Endothelial cell of umbilical vein (primary cell): ENCODE measurements at regions not wholly inside any gene's neighbourhood (a gene's known extent, or its start where the extent isn't known, plus 50 kb on each side); places are given as distances from the start of the nearest gene placed in this dataset.
A peak's percentile ranks its signal among the peaks of the same experiment; 100 is the strongest.

Experiments
- BruUV-seq: library from RNA; stranded (reverse); fragments of 400-500 nt; replicated peaks from 2 replicates; lab custom pipeline; 2021; lab: Mats Ljungman, UMichigan
- CTCF ChIA-PET: fragments of 300-600, 350-600 bp; sonication (Branson Sonifier 250); formaldehyde crosslinking; loops from one replicate; lab custom pipeline; 2021; ENCODE audit warnings: antibody characterized with exemption, inconsistent platforms; lab: Charles Lee
- POLR2A ChIA-PET: fragments of 300-600, 350-600 bp; sonication (Branson Sonifier 250); formaldehyde crosslinking; loops from one replicate; lab custom pipeline; 2021; ENCODE audit warnings: antibody characterized with exemption, inconsistent platforms; lab: Charles Lee
- DNase-seq: peaks from one replicate; pipeline ENCODE4 v3.0.0-alpha.2; 2011; ENCODE audit warnings: low read depth, low spot score
- FAIRE-seq: peaks from 2 replicates; lab custom pipeline; 2011; peaks lifted over from hg19 to GRCh38; lab: Jason Lieb, UNC
- H2AFZ ChIP-seq: 2 replicates; pipeline ENCODE4 v1.6.0; 2012; ENCODE audit warnings: low read depth, low read length, control low read depth, inconsistent platforms
- H3K27ac ChIP-seq: 2 replicates; pipeline ENCODE4 v1.5.1; 2011; ENCODE audit warnings: low read depth, mild to moderate bottlenecking, control low read depth, low read length, moderate library complexity; ENCODE audit not compliant: insufficient read depth
- H3K27me3 ChIP-seq, 2 experiments: 2 replicates each; pipeline versions ENCODE4 v1.6.0 to v1.6.1; 2011; ENCODE audit warnings: low read length in 2 of 2, mixed read lengths in 1 of 2; ENCODE audit not compliant: control insufficient read depth in 2 of 2, insufficient read depth in 2 of 2
- H3K36me3 ChIP-seq, 2 experiments: 2 replicates in 1 of 2; 3 replicates in 1 of 2; pipeline ENCODE4 v1.5.1; 2011; ENCODE audit warnings: low read length in 2 of 2, mild to moderate bottlenecking in 1 of 2, moderate library complexity in 1 of 2; ENCODE audit not compliant: control insufficient read depth in 2 of 2, insufficient read depth in 2 of 2; ENCODE audit errors: extremely low read depth in 1 of 2
- H3K4me1 ChIP-seq: 3 replicates; pipeline ENCODE4 v1.5.1; 2011; ENCODE audit warnings: mild to moderate bottlenecking, low read length; ENCODE audit not compliant: control insufficient read depth, insufficient read depth; ENCODE audit errors: extremely low read depth
- H3K4me2 ChIP-seq: 2 replicates; pipeline ENCODE4 v1.6.1; 2011; ENCODE audit warnings: low read length, control low read depth, mixed read lengths; ENCODE audit not compliant: insufficient read depth
- H3K4me3 ChIP-seq, 3 experiments: fragments of 200-600 bp in 1 of 3; sonication (generic), shearing (Covaris generic) in 1 of 3; replicated peaks in 1 of 3; 2 replicates each; pipeline ENCODE4 v1.5.1; 2011 to 2016; ENCODE audit warnings: control low read depth in 3 of 3, low read length in 3 of 3, mild to moderate bottlenecking in 2 of 3, inconsistent platforms in 1 of 3, low read depth in 1 of 3, moderate library complexity in 1 of 3; ENCODE audit not compliant: insufficient read depth in 1 of 3
- H3K79me2 ChIP-seq: 2 replicates; pipeline ENCODE4 v1.6.0; 2012; ENCODE audit warnings: low read length, inconsistent platforms; ENCODE audit not compliant: control insufficient read depth, insufficient read depth
- H3K9ac ChIP-seq: replicated peaks from 2 replicates; pipeline ENCODE3; 2011; ENCODE audit warnings: low read length, control low read depth; ENCODE audit not compliant: insufficient read depth; ENCODE audit errors: extremely low read depth
- H3K9me1 ChIP-seq: replicated peaks from 3 replicates; pipeline ENCODE4 v1.6.0; 2011; ENCODE audit warnings: mild to moderate bottlenecking, low read length; ENCODE audit not compliant: control insufficient read depth, insufficient read depth; ENCODE audit errors: extremely low read depth
- H3K9me3 ChIP-seq: replicated peaks from 2 replicates; pipeline ENCODE4 v1.5.1; 2012; ENCODE audit warnings: low read length, inconsistent platforms; ENCODE audit not compliant: control insufficient read depth, insufficient read depth
- H4K20me1 ChIP-seq: replicated peaks from 2 replicates; pipeline ENCODE3; 2011; ENCODE audit warnings: mild to moderate bottlenecking, low read length; ENCODE audit not compliant: control insufficient read depth, insufficient read depth; ENCODE audit errors: extremely low read depth
- CTCF ChIP-seq, 2 donors: IDR thresholded peaks; 1 replicate in 1 of 2; 2 replicates in 1 of 2; pipeline ENCODE4 v1.5.1; 2011; ENCODE audit warnings: low read length in 2 of 2, mild to moderate bottlenecking in 2 of 2, moderate library complexity in 2 of 2, control low read depth in 1 of 2, inconsistent platforms in 1 of 2, low read depth in 1 of 2; ENCODE audit not compliant: insufficient read depth in 1 of 2; ENCODE audit errors: extremely low read depth in 1 of 2
- EZH2 ChIP-seq: IDR thresholded peaks from 2 replicates; pipeline ENCODE4 v1.6.1; 2012; ENCODE audit warnings: borderline replicate concordance, low read depth, mild to moderate bottlenecking, moderate library complexity, low read length, inconsistent platforms; ENCODE audit not compliant: severe bottlenecking
- FOS ChIP-seq: IDR thresholded peaks from 2 replicates; pipeline ENCODE4 v1.6.1; 2011; ENCODE audit warnings: mild to moderate bottlenecking, low read length, moderate library complexity, borderline replicate concordance; ENCODE audit not compliant: insufficient read depth
- GATA2 ChIP-seq: IDR thresholded peaks from 2 replicates; pipeline ENCODE4 v1.7.0; 2011; ENCODE audit warnings: low read depth, mild to moderate bottlenecking, moderate library complexity, mixed read lengths, low read length; ENCODE audit not compliant: insufficient read length, insufficient read depth
- JUN ChIP-seq: IDR thresholded peaks from 2 replicates; pipeline ENCODE4 v1.6.1; 2011; ENCODE audit warnings: borderline replicate concordance, low read depth; ENCODE audit not compliant: insufficient read length, insufficient read depth
- MAX ChIP-seq: IDR thresholded peaks from 2 replicates; pipeline ENCODE4 v1.6.1; 2011; ENCODE audit not compliant: insufficient read depth, insufficient read length
- MYC ChIP-seq: IDR thresholded peaks from one replicate; pipeline ENCODE4 v1.6.1; 2011; ENCODE audit warnings: mild to moderate bottlenecking, low read depth, low read length
- POLR2A ChIP-seq: IDR thresholded peaks from 2 replicates; pipeline ENCODE4 v1.6.1; 2012; ENCODE audit warnings: low read depth, mild to moderate bottlenecking, control low read depth, low read length
- POLR2AphosphoS5 ChIP-seq: IDR thresholded peaks from 2 replicates; pipeline ENCODE4 v1.6.1; 2012; ENCODE audit warnings: low read depth, mild to moderate bottlenecking, control low read depth, low read length, moderate library complexity; ENCODE audit not compliant: insufficient read depth
- dilution Hi-C: fragments of 300-500 bp; cut with MboI; formaldehyde crosslinking; loops from one replicate; pipeline ENCODE4 v1.15.0; 2019; ENCODE audit warnings: low sequenced_read_pairs; ENCODE audit not compliant: extremely low pct_ligation_motif_present
- intact Hi-C: fragments of 100-400 bp; cut with micrococcal nuclease; formaldehyde crosslinking; loops from one replicate; pipeline ENCODE4 v1.10.0; 2022

DNA sequence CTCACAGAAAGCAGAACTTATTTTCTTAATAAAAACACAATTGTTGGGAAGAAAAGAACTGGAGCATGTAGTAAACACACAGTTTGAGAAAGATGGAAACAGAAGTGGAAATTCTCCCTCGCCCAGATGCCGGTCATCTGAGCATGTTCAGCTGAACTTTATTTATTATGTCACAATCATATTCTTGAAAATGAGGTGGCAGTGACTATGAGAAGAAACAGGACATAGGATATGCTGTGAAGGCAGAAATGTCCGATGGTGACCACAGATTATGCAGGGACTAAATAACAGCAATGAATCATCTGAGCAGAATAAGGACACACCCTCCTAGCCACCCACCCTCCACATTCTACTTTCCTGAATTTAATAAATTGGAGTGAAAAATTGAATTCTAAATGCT lies 425.3 kb upstream of the NOX3 start:
- peak; percentile 61 for DNase-seq

GRCh38 chr6:155872961-155873360 lies 417.3 kb upstream of the NOX3 start:
- H4K20me1 ChIP-seq, result no peaks in the 10 kb centered on the region
- no peaks in the 10 kb centered on the region for H3K36me3 ChIP-seq
- no peak overlapping the region for H3K4me3 ChIP-seq
- H2AFZ ChIP-seq, result peak overlapping the region; percentile 49
- BruUV-seq, result no TSS peak
- DNase-seq (no peak), FAIRE-seq (no peak)
- intact Hi-C loops, result no loop called here
- no peak overlapping the region for H3K4me2 ChIP-seq
- no peaks in the 10 kb centered on the region for H3K27me3 ChIP-seq
- no peaks in the 10 kb centered on the region for H3K9me3 ChIP-seq
- CTCF ChIA-PET, result interaction anchor here (1.1 kb wide), 1 partner anchor 10 kb away, joined by 3 read pairs; no protein-coding TSS in a partner anchor
- no peaks in the 10 kb centered on the region for H3K79me2 ChIP-seq
- POLR2A ChIA-PET, result no interaction called here
- no peak overlapping the region for H3K27ac ChIP-seq
- dilution Hi-C loops, result no loop called here
- TF ChIP-seq MAX (no peak), EZH2 (no peak), JUN (no peak), CTCF (IDR thresholded peaks at IDR 0.05; ENCODE audit: extremely low read depth in 1 of 2, insufficient read depth in 1 of 2, low read depth in 1 of 2, low read length in 2 of 2) (no peak), POLR2AphosphoS5 (no peak), MYC (no peak), POLR2A (no peak), FOS (no peak), GATA2 (no peak)
- H3K9ac ChIP-seq, result no peak overlapping the region
- H3K9me1 ChIP-seq, result no peaks in the 10 kb centered on the region
- H3K4me1 ChIP-seq, result peaks cover 4% of the 10 kb centered on the region

More for the DNA sequence above, 425.3 kb upstream of the NOX3 start:
- H3K4me3 ChIP-seq, result no peak overlapping the region
- H2AFZ ChIP-seq, result peak overlapping the region; percentile 36
- CTCF ChIA-PET, result interaction anchor here (0.7 kb wide), 1 partner anchor 287 kb away, joined by 3 read pairs; no protein-coding TSS in a partner anchor
- H3K9me1 ChIP-seq, result no peaks in the 10 kb centered on the region
- no peak overlapping the region for H3K9ac ChIP-seq
- no peaks in the 10 kb centered on the region for H3K79me2 ChIP-seq
- H3K27ac ChIP-seq, result peak overlapping the region; percentile 16
- no peaks in the 10 kb centered on the region for H4K20me1 ChIP-seq
- H3K9me3 ChIP-seq, result no peaks in the 10 kb centered on the region
- H3K4me1 ChIP-seq, result peaks cover 43% of the 10 kb centered on the region
- H3K36me3 ChIP-seq, result no peaks in the 10 kb centered on the region
- POLR2A ChIA-PET, result no interaction called here
- no peak for FAIRE-seq
- H3K4me2 ChIP-seq, result peak overlapping the region; percentile 37
- intact Hi-C loops, result loop anchor here (5.0 kb wide), 3 partner anchors 286 to 554 kb away; no protein-coding TSS in a partner anchor
- BruUV-seq, result no TSS peak
- dilution Hi-C loops, result no loop called here
- no peak for TF ChIP-seq POLR2A
- TF ChIP-seq FOS, result peak; percentile 52
- TF ChIP-seq GATA2, result peak; percentile 72
- no peak for TF ChIP-seq MAX
- no peak for TF ChIP-seq EZH2
- H3K27me3 ChIP-seq, result no peaks in the 10 kb centered on the region
